GM12874 (cell line): ENCODE measurements at regions not wholly inside any gene's neighbourhood (a gene's known extent, or its start where the extent isn't known, plus 50 kb on each side); places are given as distances from the start of the nearest gene placed in this dataset.

Experiments
- TF ChIP-seq, protein P1 (sequence below): IDR thresholded peaks from 2 replicates; pipeline ENCODE4 v1.5.1; 2011; ENCODE audit warnings: low read depth, mild to moderate bottlenecking, control low read depth, low read length, moderate library complexity; ENCODE audit not compliant: insufficient read depth

DNA sequence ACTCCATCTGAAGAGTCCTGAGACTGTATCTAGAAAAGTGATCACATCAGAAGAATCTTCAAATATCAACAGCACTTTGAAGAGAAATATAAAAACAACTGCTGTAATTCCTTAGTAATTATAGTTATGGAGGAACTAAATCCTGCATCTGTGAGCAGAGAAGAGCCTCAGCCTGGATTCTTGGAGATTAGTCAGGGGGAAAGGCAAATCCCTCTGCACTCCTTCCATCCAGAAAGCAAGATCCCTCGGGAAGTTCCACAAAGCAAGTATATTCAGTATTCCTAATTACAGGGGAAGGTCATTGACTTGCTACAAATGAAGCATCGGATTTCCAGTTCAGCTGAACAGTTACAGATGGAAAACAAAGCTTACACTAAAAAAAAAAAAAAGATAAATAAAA lies 256.6 kb upstream of the IPO5 start:
- TF ChIP-seq, protein P1, sequence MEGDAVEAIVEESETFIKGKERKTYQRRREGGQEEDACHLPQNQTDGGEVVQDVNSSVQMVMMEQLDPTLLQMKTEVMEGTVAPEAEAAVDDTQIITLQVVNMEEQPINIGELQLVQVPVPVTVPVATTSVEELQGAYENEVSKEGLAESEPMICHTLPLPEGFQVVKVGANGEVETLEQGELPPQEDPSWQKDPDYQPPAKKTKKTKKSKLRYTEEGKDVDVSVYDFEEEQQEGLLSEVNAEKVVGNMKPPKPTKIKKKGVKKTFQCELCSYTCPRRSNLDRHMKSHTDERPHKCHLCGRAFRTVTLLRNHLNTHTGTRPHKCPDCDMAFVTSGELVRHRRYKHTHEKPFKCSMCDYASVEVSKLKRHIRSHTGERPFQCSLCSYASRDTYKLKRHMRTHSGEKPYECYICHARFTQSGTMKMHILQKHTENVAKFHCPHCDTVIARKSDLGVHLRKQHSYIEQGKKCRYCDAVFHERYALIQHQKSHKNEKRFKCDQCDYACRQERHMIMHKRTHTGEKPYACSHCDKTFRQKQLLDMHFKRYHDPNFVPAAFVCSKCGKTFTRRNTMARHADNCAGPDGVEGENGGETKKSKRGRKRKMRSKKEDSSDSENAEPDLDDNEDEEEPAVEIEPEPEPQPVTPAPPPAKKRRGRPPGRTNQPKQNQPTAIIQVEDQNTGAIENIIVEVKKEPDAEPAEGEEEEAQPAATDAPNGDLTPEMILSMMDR: no peak

DNA sequence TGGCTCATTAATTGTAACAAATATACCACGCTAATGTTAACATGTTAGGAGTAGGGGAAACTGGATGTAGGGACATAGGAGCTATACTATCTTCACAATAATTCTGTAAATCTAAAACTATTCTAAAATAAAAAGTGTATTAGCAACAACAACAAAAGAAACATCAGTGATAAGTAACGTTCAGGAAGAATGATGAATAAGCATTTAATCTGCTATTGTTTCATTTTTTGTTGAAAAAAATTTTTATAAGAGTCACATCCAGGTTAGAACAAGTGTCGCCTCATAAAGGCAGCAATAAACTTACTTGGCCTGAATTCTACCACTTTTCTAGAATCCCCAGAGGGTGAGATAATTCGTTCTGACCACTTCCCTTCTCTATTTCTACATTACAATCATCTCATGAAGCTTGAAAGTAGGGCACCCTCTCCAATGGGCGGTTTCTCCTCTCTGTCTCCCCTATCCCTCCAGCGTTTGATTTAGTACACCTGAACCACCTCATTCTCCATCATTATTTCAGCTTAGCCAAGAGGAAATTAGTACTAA lies 253.1 kb upstream of the IPO5 start:
- TF ChIP-seq, protein P1: no peak

DNA sequence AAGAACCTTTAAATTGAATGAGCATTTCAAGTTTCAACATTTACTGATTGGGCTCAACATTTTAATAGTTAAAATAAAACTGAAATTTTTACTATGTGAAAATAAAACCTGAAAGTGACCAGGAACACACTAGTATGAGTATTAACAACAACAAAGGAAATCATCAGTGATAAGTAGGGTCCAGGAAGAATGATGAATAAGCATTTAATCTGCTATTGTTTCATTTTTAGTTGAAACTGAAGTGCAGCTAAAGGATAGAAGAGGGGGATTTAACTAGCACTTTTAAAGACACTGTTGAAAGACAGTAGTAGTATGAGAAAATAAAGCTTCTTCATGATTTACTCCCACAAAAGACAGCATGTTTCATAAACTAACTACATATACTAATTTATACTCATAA lies 250.9 kb upstream of the IPO5 start:
- TF ChIP-seq, protein P1: no peak

DNA sequence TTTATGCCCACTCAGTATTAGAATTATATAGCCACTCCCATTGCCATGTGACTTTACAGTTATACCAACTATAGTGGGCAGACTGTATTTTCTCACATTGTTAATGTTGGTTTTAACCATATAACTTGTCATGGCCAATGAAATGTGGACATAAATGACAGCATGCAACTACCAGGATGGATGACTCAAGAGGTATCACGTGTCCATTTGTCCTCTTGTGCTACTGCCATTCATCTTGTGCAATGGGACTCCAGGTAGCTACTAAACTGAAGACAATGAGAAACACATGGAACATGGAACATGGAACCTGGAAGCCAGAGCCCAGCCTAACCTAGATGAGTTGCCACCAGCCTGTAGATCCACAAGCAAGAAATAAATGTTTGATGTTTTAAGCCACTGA lies 242.7 kb upstream of the IPO5 start:
- TF ChIP-seq, protein P1: no peak

DNA sequence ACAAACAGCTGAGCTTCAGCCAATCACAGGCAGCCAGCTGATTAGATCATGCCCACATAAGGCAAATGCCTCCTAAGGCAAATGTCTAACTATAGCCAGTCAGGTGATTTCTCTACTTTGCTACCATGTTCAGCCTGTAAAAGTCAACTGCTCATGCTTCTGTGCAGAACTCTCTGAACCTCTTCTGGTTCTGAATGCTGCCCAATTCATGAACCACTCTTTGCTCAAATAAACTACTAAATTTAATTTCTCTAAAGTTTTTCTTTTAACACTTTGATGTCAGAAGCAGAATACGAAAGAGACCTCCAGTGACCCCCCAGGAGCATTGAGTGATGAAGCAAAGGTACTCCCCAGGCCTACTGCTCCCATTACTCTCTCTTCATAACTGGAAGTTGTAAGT lies 240.7 kb upstream of the IPO5 start:
- TF ChIP-seq, protein P1: no peak

DNA sequence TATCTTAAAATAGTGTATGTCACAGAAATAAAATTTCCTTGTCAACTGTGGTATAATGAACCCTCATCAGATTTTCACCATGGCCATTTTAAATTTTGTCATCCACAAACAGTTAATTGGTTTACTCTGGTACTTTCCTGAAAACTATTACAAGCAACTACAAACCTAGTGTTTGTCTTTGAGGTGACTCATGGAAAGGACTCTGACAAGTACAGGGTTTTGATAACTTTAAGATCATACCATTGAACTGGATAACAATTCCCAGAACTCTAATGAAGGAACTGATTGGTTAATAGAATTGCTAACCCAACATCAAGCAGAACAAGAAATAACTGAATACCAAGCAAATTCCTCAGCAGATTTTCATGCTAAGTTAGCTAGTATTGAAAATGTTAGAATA lies 237.7 kb upstream of the IPO5 start:
- TF ChIP-seq, protein P1: no peak

DNA sequence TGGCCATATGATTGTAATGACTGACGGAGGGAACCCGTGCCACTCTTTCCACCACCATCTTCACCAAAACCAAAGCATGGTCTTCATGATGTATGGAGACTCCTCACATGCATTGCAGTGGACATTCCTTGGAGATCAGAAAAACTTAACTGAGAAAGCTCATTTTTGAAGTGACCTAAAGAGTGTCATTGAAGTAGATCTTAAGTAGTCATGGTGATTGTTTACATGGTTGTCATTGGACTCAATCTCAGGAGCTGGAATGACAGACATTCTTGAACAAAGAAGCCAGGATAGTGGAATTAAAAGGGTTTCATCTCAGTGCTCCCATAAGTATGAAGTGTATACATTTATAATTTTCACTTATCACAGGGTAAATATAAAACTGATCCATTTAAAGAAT lies 236.7 kb upstream of the IPO5 start:
- TF ChIP-seq, protein P1: no peak
